HepG2 (cell line): ENCODE measurements at regions not wholly inside any gene's neighbourhood (a gene's known extent, or its start where the extent isn't known, plus 50 kb on each side); places are given as distances from the start of the nearest gene placed in this dataset.

Experiments
- ATAC-seq: fragments of 200-7000 bp; cut with Tn5 transposase; 3 replicates; pipeline ENCODE4 v1.9.1; 2020; ENCODE audit warnings: mild to moderate bottlenecking, moderate library complexity
- BruUV-seq: library from RNA; stranded (reverse); fragments of 400-500 nt; replicated peaks from 2 replicates; lab custom pipeline; 2021; lab: Mats Ljungman, UMichigan
- CTCF ChIA-PET: fragments of 300-600 bp; formaldehyde crosslinking; extraction: SDS; loops from one replicate; lab custom pipeline; 2021; ENCODE audit warnings: low total read pairs, inconsistent platforms, low intra/inter-chr PET ratio; lab: Yijun Ruan, JAX
- POLR2A ChIA-PET: fragments of 350-600 bp; sonication (Branson Sonifier 250); formaldehyde crosslinking; loops from one replicate; lab custom pipeline; 2020; ENCODE audit warnings: antibody characterized with exemption, inconsistent platforms; lab: Yijun Ruan, JAX
- DNase-seq: peaks from one replicate; pipeline ENCODE4 v3.0.0-alpha.2; 2015; ENCODE audit warnings: low spot score
- FAIRE-seq: peaks from 3 replicates; lab custom pipeline; 2011; peaks lifted over from hg19 to GRCh38; lab: Jason Lieb, UNC
- H2AFZ ChIP-seq: one replicate; pipeline ENCODE4 v1.6.1; 2011; ENCODE audit warnings: low read length, inconsistent platforms
- H3K27ac ChIP-seq: fragments of 300-600 bp; 3 replicates; pipeline ENCODE4 v1.8.0; 2011; ENCODE audit warnings: mixed run types, mild to moderate bottlenecking, mixed read lengths, low read length, inconsistent platforms; ENCODE audit not compliant: insufficient read depth; ENCODE audit errors: extremely low read length
- H3K27me3 ChIP-seq, 2 experiments: fragments of 200-600 bp in 1 of 2; 2 replicates in 1 of 2; 3 replicates in 1 of 2; pipeline versions ENCODE4 v1.6.0 to v1.8.0; 2011; ENCODE audit warnings: low read length in 2 of 2, mild to moderate bottlenecking in 2 of 2, moderate library complexity in 2 of 2, inconsistent platforms in 1 of 2; ENCODE audit not compliant: insufficient read depth in 2 of 2, control insufficient read depth in 1 of 2
- H3K36me3 ChIP-seq, 2 experiments: fragments of 200-600 bp in 1 of 2; replicated peaks in 1 of 2; 2 replicates in 1 of 2; 3 replicates in 1 of 2; pipeline versions ENCODE4 v1.5.1 to v1.8.0; 2011; ENCODE audit warnings: low read length in 2 of 2, inconsistent platforms in 1 of 2; ENCODE audit not compliant: insufficient read depth in 2 of 2, control insufficient read depth in 1 of 2
- H3K4me1 ChIP-seq: 2 replicates; pipeline ENCODE4 v1.5.1; 2012; ENCODE audit warnings: low read length, inconsistent platforms; ENCODE audit not compliant: insufficient read depth
- H3K4me2 ChIP-seq: 2 replicates; pipeline ENCODE4 v1.6.0; 2011; ENCODE audit warnings: low read depth, low read length, inconsistent platforms
- H3K4me3 ChIP-seq, 3 experiments: fragments of 200-600 bp in 1 of 3; sonication (generic), shearing (Covaris generic) in 1 of 3; replicated peaks in 1 of 3; 2 replicates each; pipeline ENCODE4 v1.5.1; 2011 to 2016; ENCODE audit warnings: low read length in 3 of 3, inconsistent platforms in 2 of 3, low read depth in 2 of 3, mild to moderate bottlenecking in 2 of 3, control low read depth in 1 of 3, mixed read lengths in 1 of 3; ENCODE audit not compliant: insufficient read depth in 1 of 3
- H3K79me2 ChIP-seq: one replicate; pipeline ENCODE4 v1.6.1; 2011; ENCODE audit warnings: low read length, inconsistent platforms; ENCODE audit not compliant: insufficient read depth
- H3K9ac ChIP-seq: 2 replicates; pipeline ENCODE4 v1.6.0; 2011; ENCODE audit warnings: mild to moderate bottlenecking, low read depth, low read length, inconsistent platforms; ENCODE audit not compliant: insufficient read depth
- H3K9me3 ChIP-seq: 2 replicates; pipeline ENCODE4 v1.5.1; 2012; ENCODE audit warnings: mild to moderate bottlenecking, low read length
- H4K20me1 ChIP-seq: 2 replicates; pipeline ENCODE4 v1.6.0; 2011; ENCODE audit warnings: inconsistent platforms, mild to moderate bottlenecking, low read length, moderate library complexity; ENCODE audit not compliant: insufficient read depth
- BATF2 ChIP-seq: sonication (generic); formaldehyde crosslinking; IDR thresholded peaks from 2 replicates; pipeline ENCODE4 v1.8.0; 2022; ENCODE audit warnings: mild to moderate bottlenecking, missing genetic modification reagents, moderate library complexity
- CBX1 ChIP-seq: IDR thresholded peaks from one replicate; pipeline ENCODE4 v1.6.1; 2016; ENCODE audit warnings: antibody characterized with exemption, low read depth
- CBX5 ChIP-seq: sonication (generic); formaldehyde crosslinking; IDR thresholded peaks from 2 replicates; pipeline ENCODE4 v1.4.0; 2020; ENCODE audit warnings: missing genetic modification reagents, borderline replicate concordance
- DPF2 ChIP-seq: sonication (generic); formaldehyde crosslinking; IDR thresholded peaks from 2 replicates; pipeline ENCODE4 v1.4.0; 2020; ENCODE audit warnings: mild to moderate bottlenecking, low read depth, missing genetic modification reagents, borderline replicate concordance
- ETV6 ChIP-seq: sonication (generic); formaldehyde crosslinking; conservative IDR thresholded peaks from 2 replicates; pipeline ENCODE4 v1.4.0; 2020; ENCODE audit warnings: missing genetic modification reagents
- GTF3A ChIP-seq: sonication (generic); formaldehyde crosslinking; conservative IDR thresholded peaks from 2 replicates; pipeline ENCODE4 v1.4.0; 2020; ENCODE audit warnings: mild to moderate bottlenecking, missing genetic modification reagents
- MAFF ChIP-seq: IDR thresholded peaks from 2 replicates; pipeline ENCODE4 v1.6.1; 2011; ENCODE audit warnings: low read depth, low read length, improper control_type of control experiment
- MAFK ChIP-seq, 2 experiments: IDR thresholded peaks in 1 of 2; conservative IDR thresholded peaks in 1 of 2; 2 replicates each; pipeline ENCODE4 v1.6.1; 2011; ENCODE audit warnings: improper control_type of control experiment in 2 of 2, low read length in 2 of 2
- ZNF335 ChIP-seq: sonication (generic); formaldehyde crosslinking; IDR thresholded peaks from 2 replicates; pipeline ENCODE4 v1.4.0; 2020; ENCODE audit warnings: missing genetic modification reagents
- ZNF510 ChIP-seq: sonication (generic); formaldehyde crosslinking; IDR thresholded peaks from 2 replicates; pipeline ENCODE4 v1.4.0; 2020; ENCODE audit warnings: low read depth, mild to moderate bottlenecking, missing genetic modification reagents
- ZNF562 ChIP-seq: sonication (generic); formaldehyde crosslinking; IDR thresholded peaks from 2 replicates; pipeline ENCODE4 v1.8.0; 2022; ENCODE audit warnings: missing genetic modification reagents, borderline replicate concordance
- WGBS: methylation state at CpG from one replicate; pipeline ENCODE4 v1.1.6; 2017; ENCODE audit warnings: low lambda C conversion rate; 5-methylcytosine and 5-hydroxymethylcytosine counted together
- in situ Hi-C: cut with HindIII; loops from 2 replicates; pipeline ENCODE4 v1.10.0; 2017; ENCODE audit warnings: low pct_unique_long_range_greater_than_20kb; ENCODE audit not compliant: extremely low pct_ligation_motif_present
- intact Hi-C: fragments of 100-400 bp; cut with micrococcal nuclease; formaldehyde crosslinking; loops from one replicate; pipeline ENCODE4 v1.10.0; 2022; ENCODE audit not compliant: unreplicated experiment
- TF ChIP-seq, protein P1 (sequence below): sonication (generic); formaldehyde crosslinking; IDR thresholded peaks from 2 replicates; pipeline ENCODE4 v1.8.0; 2022; ENCODE audit warnings: missing genetic modification reagents, mild to moderate bottlenecking, moderate library complexity, borderline replicate concordance

DNA sequence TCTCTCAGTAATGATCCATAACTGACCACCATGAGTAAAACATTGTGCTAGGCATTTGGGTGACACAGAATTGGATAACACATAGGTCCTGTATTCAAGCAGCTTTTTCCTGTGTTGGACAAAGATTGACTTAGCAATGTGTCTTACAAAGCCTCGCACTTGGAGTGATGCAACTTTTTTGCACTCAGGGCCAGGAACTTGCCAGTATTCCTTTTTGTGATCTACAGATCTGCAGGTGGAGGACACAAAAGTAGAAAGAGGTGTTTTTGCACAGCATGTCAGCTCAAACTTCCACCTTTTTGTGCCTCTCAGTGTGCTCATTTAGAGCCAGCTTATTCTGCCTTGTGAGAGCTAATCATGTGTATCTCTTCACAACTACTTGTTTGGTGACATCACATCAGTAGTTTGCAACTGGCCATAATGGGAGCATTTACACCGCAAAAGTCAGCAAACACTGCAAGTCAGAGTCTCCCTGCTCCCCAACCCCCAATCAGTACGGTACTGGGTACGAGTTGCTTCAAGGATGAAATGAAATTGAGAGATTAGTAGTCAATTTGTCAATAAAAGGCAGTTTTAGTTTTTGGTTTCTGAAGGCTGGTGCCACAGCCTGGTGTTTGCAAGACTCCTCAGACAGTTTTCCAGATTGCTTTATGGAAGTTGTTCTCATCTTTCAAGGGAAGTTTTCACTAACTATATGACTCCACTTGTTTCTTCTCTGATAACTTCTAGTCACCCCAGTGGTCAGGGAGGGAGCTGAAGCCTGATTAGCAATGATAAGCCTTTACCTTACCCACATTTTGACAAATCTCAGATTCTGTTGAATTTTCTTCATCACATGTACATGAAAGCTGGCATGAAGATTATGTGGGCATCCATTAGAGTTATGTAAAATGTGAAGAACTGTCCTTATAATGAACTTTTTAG is 149.1 kb downstream of the PDCD6IP start:
- H3K9ac ChIP-seq = no peak overlapping the region
- no peak overlapping the region for H3K4me2 ChIP-seq
- no peaks in the 10 kb centered on the region for H3K9me3 ChIP-seq
- no peak overlapping the region for H3K27ac ChIP-seq
- DNase-seq = no peak
- no peaks in the 10 kb centered on the region for H3K27me3 ChIP-seq
- CTCF ChIA-PET = no interaction called here
- 3% methylated on average over 4 of the region's 4 CpGs for WGBS
- H3K36me3 ChIP-seq = no peaks in the 10 kb centered on the region
- no peak for ATAC-seq
- no TSS peak for BruUV-seq
- POLR2A ChIA-PET = no interaction called here
- in situ Hi-C loops (no loop called here), intact Hi-C loops (no loop called here)
- no peaks in the 10 kb centered on the region for H3K4me1 ChIP-seq
- H4K20me1 ChIP-seq = no peaks in the 10 kb centered on the region
- H3K4me3 ChIP-seq = no peak overlapping the region
- no peak for TF ChIP-seq MAFK (conservative IDR thresholded peaks at IDR 0.05 in 1 of 2, IDR thresholded peaks at IDR 0.05 in 1 of 2; ENCODE audit: low read length in 2 of 2)
- no peak for TF ChIP-seq BATF2 (CRISPR knock-in tag)
- no peak for TF ChIP-seq ZNF562 (CRISPR knock-in tag)
- TF ChIP-seq MAFF = no peak
- no peak for TF ChIP-seq GTF3A (CRISPR knock-in tag)
- no peak for TF ChIP-seq CBX5 (CRISPR knock-in tag)
- TF ChIP-seq DPF2 (CRISPR knock-in tag) = no peak
- TF ChIP-seq ETV6 (CRISPR knock-in tag) = no peak
- TF ChIP-seq, protein P1, sequence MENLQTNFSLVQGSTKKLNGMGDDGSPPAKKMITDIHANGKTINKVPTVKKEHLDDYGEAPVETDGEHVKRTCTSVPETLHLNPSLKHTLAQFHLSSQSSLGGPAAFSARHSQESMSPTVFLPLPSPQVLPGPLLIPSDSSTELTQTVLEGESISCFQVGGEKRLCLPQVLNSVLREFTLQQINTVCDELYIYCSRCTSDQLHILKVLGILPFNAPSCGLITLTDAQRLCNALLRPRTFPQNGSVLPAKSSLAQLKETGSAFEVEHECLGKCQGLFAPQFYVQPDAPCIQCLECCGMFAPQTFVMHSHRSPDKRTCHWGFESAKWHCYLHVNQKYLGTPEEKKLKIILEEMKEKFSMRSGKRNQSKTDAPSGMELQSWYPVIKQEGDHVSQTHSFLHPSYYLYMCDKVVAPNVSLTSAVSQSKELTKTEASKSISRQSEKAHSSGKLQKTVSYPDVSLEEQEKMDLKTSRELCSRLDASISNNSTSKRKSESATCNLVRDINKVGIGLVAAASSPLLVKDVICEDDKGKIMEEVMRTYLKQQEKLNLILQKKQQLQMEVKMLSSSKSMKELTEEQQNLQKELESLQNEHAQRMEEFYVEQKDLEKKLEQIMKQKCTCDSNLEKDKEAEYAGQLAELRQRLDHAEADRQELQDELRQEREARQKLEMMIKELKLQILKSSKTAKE (CRISPR knock-in tag) = no peak
- TF ChIP-seq ZNF335 (CRISPR knock-in tag) = no peak
- TF ChIP-seq CBX1 = no peak
- TF ChIP-seq ZNF510 = no peak
- H3K79me2 ChIP-seq = no peaks in the 10 kb centered on the region
- no peak overlapping the region for H2AFZ ChIP-seq
- no peak for FAIRE-seq
